Endothelial cell of umbilical vein (primary cell): ENCODE measurements at regions not wholly inside any gene's neighbourhood (a gene's known extent, or its start where the extent isn't known, plus 50 kb on each side); places are given as distances from the start of the nearest gene placed in this dataset.
"Not testable (repeated sequence)": the region's sequence is repeated elsewhere in the genome, so short reads cannot be mapped to it uniquely, and the experiment has no call there.

ENCODE experiments used
- BruUV-seq: library from RNA; stranded (reverse); fragments of 400-500 nt; replicated peaks from 2 replicates; lab custom pipeline; 2021; lab: Mats Ljungman, UMichigan
- CTCF ChIA-PET: fragments of 300-600, 350-600 bp; sonication (Branson Sonifier 250); formaldehyde crosslinking; loops from one replicate; lab custom pipeline; 2021; ENCODE audit warnings: antibody characterized with exemption, inconsistent platforms; lab: Charles Lee
- POLR2A ChIA-PET: fragments of 300-600, 350-600 bp; sonication (Branson Sonifier 250); formaldehyde crosslinking; loops from one replicate; lab custom pipeline; 2021; ENCODE audit warnings: antibody characterized with exemption, inconsistent platforms; lab: Charles Lee
- DNase-seq: peaks from one replicate; pipeline ENCODE4 v3.0.0-alpha.2; 2011; ENCODE audit warnings: low read depth, low spot score
- FAIRE-seq: peaks from 2 replicates; lab custom pipeline; 2011; peaks lifted over from hg19 to GRCh38; lab: Jason Lieb, UNC
- H2AFZ ChIP-seq: 2 replicates; pipeline ENCODE4 v1.6.0; 2012; ENCODE audit warnings: low read depth, low read length, control low read depth, inconsistent platforms
- H3K27ac ChIP-seq: 2 replicates; pipeline ENCODE4 v1.5.1; 2011; ENCODE audit warnings: low read depth, mild to moderate bottlenecking, control low read depth, low read length, moderate library complexity; ENCODE audit not compliant: insufficient read depth
- H3K27me3 ChIP-seq, 2 experiments: 2 replicates each; pipeline versions ENCODE4 v1.6.0 to v1.6.1; 2011; ENCODE audit warnings: low read length in 2 of 2, mixed read lengths in 1 of 2; ENCODE audit not compliant: control insufficient read depth in 2 of 2, insufficient read depth in 2 of 2
- H3K36me3 ChIP-seq, 2 experiments: 2 replicates in 1 of 2; 3 replicates in 1 of 2; pipeline ENCODE4 v1.5.1; 2011; ENCODE audit warnings: low read length in 2 of 2, mild to moderate bottlenecking in 1 of 2, moderate library complexity in 1 of 2; ENCODE audit not compliant: control insufficient read depth in 2 of 2, insufficient read depth in 2 of 2; ENCODE audit errors: extremely low read depth in 1 of 2
- H3K4me1 ChIP-seq: 3 replicates; pipeline ENCODE4 v1.5.1; 2011; ENCODE audit warnings: mild to moderate bottlenecking, low read length; ENCODE audit not compliant: control insufficient read depth, insufficient read depth; ENCODE audit errors: extremely low read depth
- H3K4me2 ChIP-seq: 2 replicates; pipeline ENCODE4 v1.6.1; 2011; ENCODE audit warnings: low read length, control low read depth, mixed read lengths; ENCODE audit not compliant: insufficient read depth
- H3K4me3 ChIP-seq, 3 experiments: fragments of 200-600 bp in 1 of 3; sonication (generic), shearing (Covaris generic) in 1 of 3; replicated peaks in 1 of 3; 2 replicates each; pipeline ENCODE4 v1.5.1; 2011 to 2016; ENCODE audit warnings: control low read depth in 3 of 3, low read length in 3 of 3, mild to moderate bottlenecking in 2 of 3, inconsistent platforms in 1 of 3, low read depth in 1 of 3, moderate library complexity in 1 of 3; ENCODE audit not compliant: insufficient read depth in 1 of 3
- H3K79me2 ChIP-seq: 2 replicates; pipeline ENCODE4 v1.6.0; 2012; ENCODE audit warnings: low read length, inconsistent platforms; ENCODE audit not compliant: control insufficient read depth, insufficient read depth
- H3K9ac ChIP-seq: replicated peaks from 2 replicates; pipeline ENCODE3; 2011; ENCODE audit warnings: low read length, control low read depth; ENCODE audit not compliant: insufficient read depth; ENCODE audit errors: extremely low read depth
- H3K9me1 ChIP-seq: replicated peaks from 3 replicates; pipeline ENCODE4 v1.6.0; 2011; ENCODE audit warnings: mild to moderate bottlenecking, low read length; ENCODE audit not compliant: control insufficient read depth, insufficient read depth; ENCODE audit errors: extremely low read depth
- H3K9me3 ChIP-seq: replicated peaks from 2 replicates; pipeline ENCODE4 v1.5.1; 2012; ENCODE audit warnings: low read length, inconsistent platforms; ENCODE audit not compliant: control insufficient read depth, insufficient read depth
- H4K20me1 ChIP-seq: replicated peaks from 2 replicates; pipeline ENCODE3; 2011; ENCODE audit warnings: mild to moderate bottlenecking, low read length; ENCODE audit not compliant: control insufficient read depth, insufficient read depth; ENCODE audit errors: extremely low read depth
- CTCF ChIP-seq, 2 donors: IDR thresholded peaks; 1 replicate in 1 of 2; 2 replicates in 1 of 2; pipeline ENCODE4 v1.5.1; 2011; ENCODE audit warnings: low read length in 2 of 2, mild to moderate bottlenecking in 2 of 2, moderate library complexity in 2 of 2, control low read depth in 1 of 2, inconsistent platforms in 1 of 2, low read depth in 1 of 2; ENCODE audit not compliant: insufficient read depth in 1 of 2; ENCODE audit errors: extremely low read depth in 1 of 2
- EZH2 ChIP-seq: IDR thresholded peaks from 2 replicates; pipeline ENCODE4 v1.6.1; 2012; ENCODE audit warnings: borderline replicate concordance, low read depth, mild to moderate bottlenecking, moderate library complexity, low read length, inconsistent platforms; ENCODE audit not compliant: severe bottlenecking
- FOS ChIP-seq: IDR thresholded peaks from 2 replicates; pipeline ENCODE4 v1.6.1; 2011; ENCODE audit warnings: mild to moderate bottlenecking, low read length, moderate library complexity, borderline replicate concordance; ENCODE audit not compliant: insufficient read depth
- GATA2 ChIP-seq: IDR thresholded peaks from 2 replicates; pipeline ENCODE4 v1.7.0; 2011; ENCODE audit warnings: low read depth, mild to moderate bottlenecking, moderate library complexity, mixed read lengths, low read length; ENCODE audit not compliant: insufficient read length, insufficient read depth
- JUN ChIP-seq: IDR thresholded peaks from 2 replicates; pipeline ENCODE4 v1.6.1; 2011; ENCODE audit warnings: borderline replicate concordance, low read depth; ENCODE audit not compliant: insufficient read length, insufficient read depth
- MAX ChIP-seq: IDR thresholded peaks from 2 replicates; pipeline ENCODE4 v1.6.1; 2011; ENCODE audit not compliant: insufficient read depth, insufficient read length
- POLR2A ChIP-seq: IDR thresholded peaks from 2 replicates; pipeline ENCODE4 v1.6.1; 2012; ENCODE audit warnings: low read depth, mild to moderate bottlenecking, control low read depth, low read length
- POLR2AphosphoS5 ChIP-seq: IDR thresholded peaks from 2 replicates; pipeline ENCODE4 v1.6.1; 2012; ENCODE audit warnings: low read depth, mild to moderate bottlenecking, control low read depth, low read length, moderate library complexity; ENCODE audit not compliant: insufficient read depth
- dilution Hi-C: fragments of 300-500 bp; cut with MboI; formaldehyde crosslinking; loops from one replicate; pipeline ENCODE4 v1.15.0; 2019; ENCODE audit warnings: low sequenced_read_pairs; ENCODE audit not compliant: extremely low pct_ligation_motif_present
- intact Hi-C: fragments of 100-400 bp; cut with micrococcal nuclease; formaldehyde crosslinking; loops from one replicate; pipeline ENCODE4 v1.10.0; 2022

GRCh38 chr16:54875443-54875842, 55.2 kb upstream of the IRX5 start:
- Histone ChIP-seq H3K9me1 (no peaks in the 10 kb centered on the region), H3K79me2 (no peaks in the 10 kb centered on the region), H4K20me1 (no peaks in the 10 kb centered on the region), H3K36me3 (no peaks in the 10 kb centered on the region), H3K4me1 (no peaks in the 10 kb centered on the region), H3K9me3 (no peaks in the 10 kb centered on the region), H3K4me2 (no peak overlapping the region), H3K27me3 (no peaks in the 10 kb centered on the region), H3K27ac (no peak overlapping the region), H3K4me3 (no peak overlapping the region), H3K9ac (no peak overlapping the region), H2AFZ (no peak overlapping the region)
- POLR2A ChIA-PET = no interaction called here
- no TSS peak for BruUV-seq
- DNase-seq (no peak), FAIRE-seq (no peak)
- TF ChIP-seq CTCF (IDR thresholded peaks at IDR 0.05; ENCODE audit: extremely low read depth in 1 of 2, insufficient read depth in 1 of 2, low read depth in 1 of 2, low read length in 2 of 2) (no peak), GATA2 (no peak), POLR2A (no peak), EZH2 (no peak), JUN (no peak), FOS (no peak), POLR2AphosphoS5 (no peak), MAX (no peak)
- intact Hi-C loops (no loop called here), dilution Hi-C loops (no loop called here)
- CTCF ChIA-PET = no interaction called here

GRCh38 chr16:54873716-54874373, 56.8 kb upstream of the IRX5 start:
- dilution Hi-C loops, H3K9me3 ChIP-seq, H3K9ac ChIP-seq, H3K36me3 ChIP-seq, H3K4me3 ChIP-seq, FAIRE-seq, H3K4me1 ChIP-seq, BruUV-seq, H3K27ac ChIP-seq, H3K9me1 ChIP-seq, H3K27me3 ChIP-seq, H4K20me1 ChIP-seq, DNase-seq, intact Hi-C loops, H3K4me2 ChIP-seq, H2AFZ ChIP-seq, CTCF ChIA-PET, H3K79me2 ChIP-seq, POLR2A ChIA-PET: not testable (repeated sequence)
